GM20000 (cell line): ENCODE measurements at regions not wholly inside any gene's neighbourhood (a gene's known extent, or its start where the extent isn't known, plus 50 kb on each side); places are given as distances from the start of the nearest gene placed in this dataset.

Experiments used
- DNase-seq: peaks from one replicate; pipeline ENCODE4 v3.0.0; 2012; ENCODE audit warnings: low spot score
- TF ChIP-seq, protein P1 (sequence below): IDR thresholded peaks from 2 replicates; pipeline ENCODE4 v1.5.1; 2012; ENCODE audit warnings: mild to moderate bottlenecking, control low read depth; ENCODE audit errors: extremely low read depth, missing control alignments

DNA sequence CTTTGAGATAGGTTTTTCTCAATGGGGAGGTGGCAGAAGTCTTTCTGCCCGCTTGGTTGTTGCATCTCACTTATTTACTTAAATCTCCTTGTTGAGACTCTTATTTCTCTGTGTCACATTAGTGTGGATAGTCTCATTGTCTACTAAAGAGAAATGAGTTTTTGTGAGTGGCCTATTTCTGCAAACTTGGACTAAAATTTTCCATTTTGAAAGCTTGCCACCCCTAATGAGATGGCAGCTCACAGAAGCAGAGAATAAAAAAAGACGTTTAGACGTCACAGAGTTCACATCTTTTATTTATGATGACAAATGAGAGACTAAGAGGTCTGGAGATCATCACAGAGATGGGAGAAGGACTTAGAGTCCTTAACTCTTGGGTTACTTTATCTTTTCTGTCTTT lies 262.7 kb upstream of the PHYHIPL start:
- TF ChIP-seq, protein P1, sequence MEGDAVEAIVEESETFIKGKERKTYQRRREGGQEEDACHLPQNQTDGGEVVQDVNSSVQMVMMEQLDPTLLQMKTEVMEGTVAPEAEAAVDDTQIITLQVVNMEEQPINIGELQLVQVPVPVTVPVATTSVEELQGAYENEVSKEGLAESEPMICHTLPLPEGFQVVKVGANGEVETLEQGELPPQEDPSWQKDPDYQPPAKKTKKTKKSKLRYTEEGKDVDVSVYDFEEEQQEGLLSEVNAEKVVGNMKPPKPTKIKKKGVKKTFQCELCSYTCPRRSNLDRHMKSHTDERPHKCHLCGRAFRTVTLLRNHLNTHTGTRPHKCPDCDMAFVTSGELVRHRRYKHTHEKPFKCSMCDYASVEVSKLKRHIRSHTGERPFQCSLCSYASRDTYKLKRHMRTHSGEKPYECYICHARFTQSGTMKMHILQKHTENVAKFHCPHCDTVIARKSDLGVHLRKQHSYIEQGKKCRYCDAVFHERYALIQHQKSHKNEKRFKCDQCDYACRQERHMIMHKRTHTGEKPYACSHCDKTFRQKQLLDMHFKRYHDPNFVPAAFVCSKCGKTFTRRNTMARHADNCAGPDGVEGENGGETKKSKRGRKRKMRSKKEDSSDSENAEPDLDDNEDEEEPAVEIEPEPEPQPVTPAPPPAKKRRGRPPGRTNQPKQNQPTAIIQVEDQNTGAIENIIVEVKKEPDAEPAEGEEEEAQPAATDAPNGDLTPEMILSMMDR, result no peak
- DNase-seq, result no peak

DNA sequence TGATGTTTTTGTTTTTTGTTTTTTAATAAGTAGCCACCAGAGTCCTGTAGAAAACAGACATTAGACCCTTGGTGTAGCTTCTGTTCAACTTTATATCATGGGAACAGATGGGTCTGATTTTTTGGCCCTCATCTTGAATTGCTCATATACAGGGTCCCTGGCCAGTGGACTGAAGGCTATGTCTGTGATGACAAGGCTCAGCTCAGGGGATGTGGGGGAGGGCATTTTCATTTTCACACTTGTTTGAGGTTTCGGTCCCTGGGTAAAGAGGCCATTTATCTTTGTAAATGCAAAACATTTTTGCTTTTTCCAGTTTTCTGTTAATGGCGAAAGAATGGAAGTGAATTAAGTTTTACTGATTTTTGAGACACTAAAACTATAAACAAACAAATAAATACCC lies 257.6 kb upstream of the PHYHIPL start:
- TF ChIP-seq, protein P1, result no peak
- no peak for DNase-seq

DNA sequence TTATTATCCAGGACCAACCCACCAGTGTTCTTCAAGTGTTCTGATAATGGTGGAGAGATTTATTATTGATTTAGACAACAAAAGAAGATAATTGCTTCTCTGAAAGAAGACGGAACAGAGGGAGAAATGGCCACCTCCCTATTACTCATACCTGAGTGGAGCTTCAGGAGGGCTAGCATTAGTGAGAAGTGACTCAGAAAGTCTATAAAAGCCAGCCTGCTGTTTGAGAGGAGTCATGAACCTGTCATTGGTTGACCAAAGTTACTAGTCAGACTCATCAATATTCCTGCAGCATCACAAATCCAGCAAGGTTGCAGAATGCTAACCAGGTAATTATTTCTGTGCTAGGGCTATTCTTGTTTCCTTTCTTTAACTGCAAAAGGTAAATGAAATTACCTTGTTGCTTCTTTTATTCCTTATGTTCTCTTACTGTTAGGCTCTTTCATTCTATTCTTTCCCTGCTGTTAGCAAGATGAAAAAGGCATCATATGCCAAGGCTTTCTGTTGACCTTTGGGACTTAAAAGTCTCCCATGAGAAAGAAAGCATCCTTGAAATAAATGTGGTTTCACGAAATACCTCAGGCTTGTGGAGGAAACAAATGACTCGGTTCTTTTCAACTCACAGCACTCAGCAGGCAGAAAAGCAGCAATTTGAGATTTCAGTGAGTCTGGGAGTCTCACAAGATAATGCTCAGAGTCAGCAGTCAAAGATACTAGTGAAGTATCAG lies 256.4 kb upstream of the PHYHIPL start:
- TF ChIP-seq, protein P1, result no peak
- no peak for DNase-seq

DNA sequence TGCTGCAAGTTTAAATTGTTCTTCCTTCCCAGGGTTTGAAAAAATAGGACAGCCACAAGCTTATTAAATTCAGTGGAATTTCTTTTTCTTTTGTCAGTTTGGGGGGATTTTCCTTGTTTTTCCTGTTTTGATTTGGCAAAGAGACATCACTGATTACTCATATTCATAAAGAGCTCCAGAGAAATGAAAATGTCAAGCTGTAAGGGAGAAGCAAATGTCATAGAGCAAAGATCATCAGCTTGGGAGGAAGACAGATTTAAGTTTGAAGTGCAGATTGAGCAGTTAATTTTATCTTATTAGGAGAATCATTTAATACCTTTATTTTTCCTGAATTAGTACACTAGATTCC lies 255.8 kb upstream of the PHYHIPL start:
- DNase-seq, result no peak

DNA sequence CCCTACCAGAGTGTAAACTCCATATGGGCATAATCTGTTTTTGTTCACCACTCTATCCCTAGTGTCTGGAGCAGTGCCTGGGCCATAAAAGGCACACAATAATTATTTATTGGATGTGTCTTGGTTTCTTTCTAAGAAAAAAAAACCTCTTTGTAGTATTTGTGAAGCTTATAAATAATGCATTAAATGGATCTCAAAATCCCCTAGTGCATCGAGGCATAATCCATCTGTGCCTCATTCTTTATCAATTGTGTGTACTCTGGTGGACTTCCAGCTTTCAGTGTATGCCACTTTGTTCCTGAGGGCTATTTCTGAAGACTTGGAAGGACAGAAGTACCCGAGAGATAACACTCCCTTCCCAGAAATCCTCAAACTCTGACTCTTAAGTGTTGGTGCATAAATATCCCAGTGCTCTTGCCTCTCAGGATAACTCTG lies 255.0 kb upstream of the PHYHIPL start:
- no peak for DNase-seq
- TF ChIP-seq, protein P1, result no peak

More for the DNA sequence above, 255.8 kb upstream of the PHYHIPL start:
- TF ChIP-seq, protein P1, result no peak

DNA sequence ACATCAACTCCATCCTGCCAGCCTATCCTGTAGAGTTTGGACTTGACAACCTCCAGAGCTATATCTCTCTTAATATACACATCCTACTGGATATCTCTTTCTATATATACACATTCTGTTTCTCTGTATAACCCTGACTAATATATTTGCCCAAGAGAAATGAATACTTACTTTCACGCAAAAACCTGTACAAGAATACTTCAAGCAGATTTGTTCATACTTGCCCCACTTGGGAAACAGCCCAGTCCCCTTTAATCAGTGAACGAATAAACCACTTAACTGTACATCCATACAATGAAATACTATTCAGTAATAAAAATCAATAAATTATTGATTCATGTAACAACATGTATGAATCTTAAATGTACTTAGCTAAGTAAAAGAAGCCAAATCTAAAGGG lies 251.1 kb upstream of the PHYHIPL start:
- DNase-seq, result no peak
- TF ChIP-seq, protein P1, result no peak

DNA sequence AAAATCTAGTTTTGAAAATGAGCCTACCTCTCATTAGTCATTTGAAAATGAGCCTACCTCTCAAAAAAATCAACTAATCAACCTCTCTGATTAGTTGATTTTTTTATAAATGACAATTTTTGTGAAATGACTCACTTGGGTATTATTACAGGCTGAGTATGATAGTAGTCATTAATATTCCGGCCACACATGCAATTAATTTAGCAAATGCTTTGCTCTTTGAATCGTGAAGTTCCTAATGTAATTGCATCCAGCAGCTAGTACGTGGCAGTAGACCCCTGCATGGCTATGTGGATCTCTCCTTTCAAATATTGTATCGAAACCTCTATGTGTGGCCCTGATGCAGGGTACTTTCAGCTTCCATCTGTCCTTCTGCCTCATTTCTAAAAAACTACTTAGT lies 245.9 kb upstream of the PHYHIPL start:
- DNase-seq, result no peak
- TF ChIP-seq, protein P1, result no peak
